Smooth muscle cell (in vitro differentiated cells): ENCODE measurements at regions not wholly inside any gene's neighbourhood (a gene's known extent, or its start where the extent isn't known, plus 50 kb on each side); places are given as distances from the start of the nearest gene placed in this dataset.

Source experiments
- DNase-seq: peaks from one replicate; lab custom pipeline; 2025; ENCODE audit not compliant: unreplicated experiment; lab: John Stamatoyannopoulos, UW
- H2AFZ ChIP-seq: fragments of 200-600 bp; sonication (generic); 2 replicates; pipeline ENCODE4 v1.6.0; 2016; ENCODE audit warnings: antibody characterized with exemption, low read depth, mild to moderate bottlenecking
- H3F3A ChIP-seq: fragments of 200-600 bp; sonication (generic); 2 replicates; pipeline ENCODE4 v1.6.0; 2017; ENCODE audit warnings: antibody characterized with exemption, low read depth
- H3K27ac ChIP-seq: fragments of 200-600 bp; sonication (generic); 2 replicates; pipeline ENCODE4 v1.5.1; 2016; ENCODE audit warnings: low read depth, mild to moderate bottlenecking
- H3K27me3 ChIP-seq: fragments of 200-600 bp; sonication (generic); 2 replicates; pipeline ENCODE4 v1.6.1; 2016; ENCODE audit warnings: low read depth, mild to moderate bottlenecking
- H3K36me3 ChIP-seq: fragments of 200-600 bp; sonication (generic); 2 replicates; pipeline ENCODE4 v1.5.1; 2016; ENCODE audit warnings: low read depth
- H3K4me1 ChIP-seq: fragments of 200-600 bp; sonication (generic); 2 replicates; pipeline ENCODE4 v1.5.1; 2016; ENCODE audit warnings: low read depth
- H3K4me2 ChIP-seq: fragments of 200-600 bp; sonication (generic); 2 replicates; pipeline ENCODE4 v1.6.0; 2016; ENCODE audit warnings: mild to moderate bottlenecking
- H3K4me3 ChIP-seq: fragments of 200-600 bp; sonication (generic); 2 replicates; pipeline ENCODE4 v1.5.1; 2016; ENCODE audit warnings: mild to moderate bottlenecking
- H3K79me2 ChIP-seq: fragments of 200-600 bp; sonication (generic); 2 replicates; pipeline ENCODE4 v1.6.0; 2016; ENCODE audit warnings: low read depth, mild to moderate bottlenecking
- H3K9ac ChIP-seq: fragments of 200-600 bp; sonication (generic); 2 replicates; pipeline ENCODE4 v1.6.0; 2016; ENCODE audit warnings: low read depth
- H3K9me3 ChIP-seq: fragments of 200-600 bp; sonication (generic); replicated peaks from 2 replicates; pipeline ENCODE4 v1.5.1; 2016; ENCODE audit warnings: low read depth
- H4K20me1 ChIP-seq: fragments of 200-600 bp; sonication (generic); 2 replicates; pipeline ENCODE4 v1.6.0; 2016; ENCODE audit warnings: low read depth
- WGBS: methylation state at CpG from one replicate; pipeline ENCODE4 v1.1.7; 2016; ENCODE audit warnings: low lambda C conversion rate; 5-methylcytosine and 5-hydroxymethylcytosine counted together
- TF ChIP-seq, protein P1 (sequence below): fragments of 200-600 bp; sonication (generic); IDR thresholded peaks from 2 replicates; pipeline ENCODE4 v1.5.1; 2017; ENCODE audit warnings: borderline replicate concordance, mild to moderate bottlenecking, antibody characterized with exemption; ENCODE audit not compliant: insufficient read depth, poor library complexity, severe bottlenecking

DNA sequence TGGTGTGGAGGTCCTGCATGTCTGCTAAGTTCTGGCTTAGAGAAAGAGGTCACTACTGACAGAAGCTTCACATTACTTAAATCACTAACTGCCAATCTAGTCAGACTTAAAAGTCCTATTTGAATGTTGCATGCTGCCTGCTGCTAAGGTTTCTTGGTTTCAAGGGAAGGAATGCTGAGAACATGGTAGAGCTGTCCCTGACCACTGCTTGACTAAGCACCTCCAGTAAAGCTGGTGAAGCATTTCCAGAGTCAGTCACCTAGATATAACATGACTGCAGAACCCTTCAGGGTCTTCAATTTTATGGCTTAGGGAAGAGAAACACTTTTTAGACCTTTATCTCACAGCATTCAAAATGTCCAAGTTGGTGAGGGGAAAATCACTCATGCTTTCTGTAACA, 2178.3 kb upstream of the PIK3C3 start:
- H3K79me2 ChIP-seq = no peaks in the 10 kb centered on the region
- TF ChIP-seq, protein P1, sequence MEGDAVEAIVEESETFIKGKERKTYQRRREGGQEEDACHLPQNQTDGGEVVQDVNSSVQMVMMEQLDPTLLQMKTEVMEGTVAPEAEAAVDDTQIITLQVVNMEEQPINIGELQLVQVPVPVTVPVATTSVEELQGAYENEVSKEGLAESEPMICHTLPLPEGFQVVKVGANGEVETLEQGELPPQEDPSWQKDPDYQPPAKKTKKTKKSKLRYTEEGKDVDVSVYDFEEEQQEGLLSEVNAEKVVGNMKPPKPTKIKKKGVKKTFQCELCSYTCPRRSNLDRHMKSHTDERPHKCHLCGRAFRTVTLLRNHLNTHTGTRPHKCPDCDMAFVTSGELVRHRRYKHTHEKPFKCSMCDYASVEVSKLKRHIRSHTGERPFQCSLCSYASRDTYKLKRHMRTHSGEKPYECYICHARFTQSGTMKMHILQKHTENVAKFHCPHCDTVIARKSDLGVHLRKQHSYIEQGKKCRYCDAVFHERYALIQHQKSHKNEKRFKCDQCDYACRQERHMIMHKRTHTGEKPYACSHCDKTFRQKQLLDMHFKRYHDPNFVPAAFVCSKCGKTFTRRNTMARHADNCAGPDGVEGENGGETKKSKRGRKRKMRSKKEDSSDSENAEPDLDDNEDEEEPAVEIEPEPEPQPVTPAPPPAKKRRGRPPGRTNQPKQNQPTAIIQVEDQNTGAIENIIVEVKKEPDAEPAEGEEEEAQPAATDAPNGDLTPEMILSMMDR = no peak
- no peak overlapping the region for H3K27ac ChIP-seq
- no peaks in the 10 kb centered on the region for H3K4me1 ChIP-seq
- no peaks in the 10 kb centered on the region for H3F3A ChIP-seq
- H4K20me1 ChIP-seq = no peaks in the 10 kb centered on the region
- H3K4me3 ChIP-seq = no peak overlapping the region
- H3K36me3 ChIP-seq = no peaks in the 10 kb centered on the region
- H3K9me3 ChIP-seq = no peaks in the 10 kb centered on the region
- H3K4me2 ChIP-seq = no peak overlapping the region
- no peak overlapping the region for H2AFZ ChIP-seq
- no peak for DNase-seq
- H3K27me3 ChIP-seq = no peaks in the 10 kb centered on the region
- H3K9ac ChIP-seq = no peak overlapping the region

DNA sequence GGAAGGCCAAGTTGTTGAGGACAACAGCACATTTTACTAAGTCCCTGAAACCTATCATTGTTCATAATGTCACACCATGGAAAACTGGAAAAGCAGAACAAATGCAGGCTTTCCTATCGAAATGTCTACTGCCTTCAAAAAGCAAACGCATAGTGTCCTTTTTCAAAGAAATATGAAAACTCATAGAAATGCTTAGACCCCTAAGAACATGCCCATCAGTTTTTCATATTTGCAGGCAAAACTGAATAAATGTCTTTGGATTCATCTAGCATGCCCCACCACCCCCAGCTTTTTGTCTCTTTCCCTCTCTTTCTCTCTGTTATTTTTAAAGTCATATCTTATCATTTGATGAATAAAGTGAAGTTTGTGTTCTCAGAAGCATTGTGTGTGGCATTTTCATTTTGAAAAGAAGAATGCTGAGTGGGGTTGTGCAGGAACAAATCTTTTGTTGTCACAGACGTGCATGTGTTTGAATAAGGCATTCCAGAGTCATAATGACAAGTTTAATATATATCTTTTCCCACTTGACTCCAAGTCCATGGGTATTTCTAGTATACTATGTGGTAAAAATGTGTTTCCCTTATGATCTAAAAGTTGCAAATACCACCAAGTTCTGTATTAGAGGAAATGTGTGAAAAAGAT, 2180.0 kb upstream of the PIK3C3 start:
- TF ChIP-seq, protein P1 = no peak
- no peak overlapping the region for H3K4me3 ChIP-seq
- no peak overlapping the region for H3K27ac ChIP-seq
- no peak for DNase-seq
- no peaks in the 10 kb centered on the region for H3K4me1 ChIP-seq
- no peaks in the 10 kb centered on the region for H3K9me3 ChIP-seq
- no peaks in the 10 kb centered on the region for H3F3A ChIP-seq
- H3K79me2 ChIP-seq = no peaks in the 10 kb centered on the region
- no peak overlapping the region for H2AFZ ChIP-seq
- H3K36me3 ChIP-seq = no peaks in the 10 kb centered on the region
- no peak overlapping the region for H3K9ac ChIP-seq
- no peaks in the 10 kb centered on the region for H3K27me3 ChIP-seq
- H3K4me2 ChIP-seq = no peak overlapping the region
- H4K20me1 ChIP-seq = no peaks in the 10 kb centered on the region
- WGBS = 87% methylated on average over 3 of the region's 3 CpGs

DNA sequence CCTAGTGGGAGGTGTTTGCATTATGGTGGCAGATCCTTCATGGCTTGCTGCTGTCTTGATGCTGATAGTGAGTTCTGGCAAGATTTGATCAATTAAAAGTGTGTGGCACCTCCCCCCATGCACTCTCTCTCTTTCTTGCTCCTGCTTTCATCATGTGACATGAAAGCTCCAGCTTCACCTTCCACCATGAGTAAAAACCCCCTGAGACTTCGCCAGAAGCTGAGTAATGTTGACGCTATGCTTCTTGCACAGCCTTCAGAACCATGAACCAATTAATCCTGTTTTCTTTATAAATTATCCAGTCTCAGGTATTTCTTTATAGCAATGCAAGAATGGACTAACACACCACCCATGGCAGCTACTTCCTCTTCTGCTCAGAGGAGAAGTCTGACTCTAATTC, 2181.4 kb upstream of the PIK3C3 start:
- Histone ChIP-seq H3K4me1 (no peaks in the 10 kb centered on the region), H3K27ac (no peak overlapping the region), H3K36me3 (no peaks in the 10 kb centered on the region), H3F3A (no peaks in the 10 kb centered on the region), H3K4me2 (no peak overlapping the region), H3K9me3 (no peaks in the 10 kb centered on the region), H3K9ac (no peak overlapping the region), H4K20me1 (no peaks in the 10 kb centered on the region), H3K4me3 (no peak overlapping the region), H3K79me2 (no peaks in the 10 kb centered on the region), H2AFZ (no peak overlapping the region), H3K27me3 (no peaks in the 10 kb centered on the region)
- whole genome bisulfite sequencing = 100% methylated on average over 2 of the region's 2 CpGs
- TF ChIP-seq, protein P1 = no peak
- DNase-seq = no peak
